Left ventricle myocardium inferior (tissue), 1 donor: ENCODE measurements at regions not wholly inside any gene's neighbourhood (a gene's known extent, or its start where the extent isn't known, plus 50 kb on each side); places are given as distances from the start of the nearest gene placed in this dataset.
"Not testable (repeated sequence)": the region's sequence is repeated elsewhere in the genome, so short reads cannot be mapped to it uniquely, and the experiment has no call there.

Experiments
- DNase-seq: peaks from one replicate; pipeline ENCODE4 v3.0.0-alpha.2; 2020
- H3K27ac ChIP-seq: fragments of 200-600 bp; replicated peaks from 2 replicates; pipeline ENCODE4 v1.8.0; 2021
- H3K27me3 ChIP-seq: fragments of 200-600 bp; 2 replicates; pipeline ENCODE4 v1.8.0; 2021; ENCODE audit warnings: low read depth
- H3K36me3 ChIP-seq: fragments of 200-600 bp; 2 replicates; pipeline ENCODE4 v1.8.0; 2021
- H3K4me1 ChIP-seq: fragments of 200-600 bp; 2 replicates; pipeline ENCODE4 v1.8.0; 2021
- H3K4me3 ChIP-seq: fragments of 200-600 bp; 2 replicates; pipeline ENCODE4 v1.8.0; 2021; ENCODE audit warnings: mild to moderate bottlenecking, moderate library complexity
- H3K9me3 ChIP-seq: fragments of 200-600 bp; replicated peaks from 2 replicates; pipeline ENCODE4 v1.8.0; 2021
- intact Hi-C: fragments of 100-400 bp; cut with micrococcal nuclease; formaldehyde crosslinking; loops from one replicate; pipeline ENCODE4 v1.11.0; 2022
- TF ChIP-seq, protein P1 (sequence below): fragments of 200-600 bp; IDR thresholded peaks from 2 replicates; pipeline ENCODE4 v1.8.0; 2021; ENCODE audit warnings: antibody characterized with exemption, mild to moderate bottlenecking, borderline replicate concordance
- donor health status: DM: no; HTN: yes; CAD: no; lungs with severe emphysema.

DNA sequence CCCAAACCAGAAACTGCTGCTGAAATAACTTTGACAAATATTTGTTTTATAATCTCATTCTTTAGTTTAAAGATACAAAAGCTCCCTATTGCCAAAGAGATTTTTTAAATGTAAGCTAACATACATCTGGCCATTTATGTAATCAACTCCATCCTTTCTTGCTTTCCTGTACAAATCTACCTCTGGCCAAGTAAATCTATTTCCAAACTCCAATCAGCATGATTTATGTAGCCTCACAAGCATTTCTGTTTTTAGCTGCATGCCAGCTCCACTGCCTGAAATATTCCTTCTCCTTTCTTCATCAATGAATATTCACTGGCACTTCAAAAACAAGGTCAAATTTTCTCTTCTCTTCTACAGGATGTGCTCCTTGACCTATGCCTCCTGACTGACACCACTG, 80.0 kb downstream of the SHOX2 start:
- no peak for DNase-seq
- Histone ChIP-seq H3K4me1 (no peaks in the 10 kb centered on the region), H3K27me3 (no peaks in the 10 kb centered on the region), H3K27ac (no peak overlapping the region), H3K9me3 (peaks cover 21% of the 10 kb centered on the region), H3K4me3 (no peak overlapping the region), H3K36me3 (no peaks in the 10 kb centered on the region)
- intact Hi-C loops = no loop called here
- TF ChIP-seq, protein P1, sequence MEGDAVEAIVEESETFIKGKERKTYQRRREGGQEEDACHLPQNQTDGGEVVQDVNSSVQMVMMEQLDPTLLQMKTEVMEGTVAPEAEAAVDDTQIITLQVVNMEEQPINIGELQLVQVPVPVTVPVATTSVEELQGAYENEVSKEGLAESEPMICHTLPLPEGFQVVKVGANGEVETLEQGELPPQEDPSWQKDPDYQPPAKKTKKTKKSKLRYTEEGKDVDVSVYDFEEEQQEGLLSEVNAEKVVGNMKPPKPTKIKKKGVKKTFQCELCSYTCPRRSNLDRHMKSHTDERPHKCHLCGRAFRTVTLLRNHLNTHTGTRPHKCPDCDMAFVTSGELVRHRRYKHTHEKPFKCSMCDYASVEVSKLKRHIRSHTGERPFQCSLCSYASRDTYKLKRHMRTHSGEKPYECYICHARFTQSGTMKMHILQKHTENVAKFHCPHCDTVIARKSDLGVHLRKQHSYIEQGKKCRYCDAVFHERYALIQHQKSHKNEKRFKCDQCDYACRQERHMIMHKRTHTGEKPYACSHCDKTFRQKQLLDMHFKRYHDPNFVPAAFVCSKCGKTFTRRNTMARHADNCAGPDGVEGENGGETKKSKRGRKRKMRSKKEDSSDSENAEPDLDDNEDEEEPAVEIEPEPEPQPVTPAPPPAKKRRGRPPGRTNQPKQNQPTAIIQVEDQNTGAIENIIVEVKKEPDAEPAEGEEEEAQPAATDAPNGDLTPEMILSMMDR = no peak

DNA sequence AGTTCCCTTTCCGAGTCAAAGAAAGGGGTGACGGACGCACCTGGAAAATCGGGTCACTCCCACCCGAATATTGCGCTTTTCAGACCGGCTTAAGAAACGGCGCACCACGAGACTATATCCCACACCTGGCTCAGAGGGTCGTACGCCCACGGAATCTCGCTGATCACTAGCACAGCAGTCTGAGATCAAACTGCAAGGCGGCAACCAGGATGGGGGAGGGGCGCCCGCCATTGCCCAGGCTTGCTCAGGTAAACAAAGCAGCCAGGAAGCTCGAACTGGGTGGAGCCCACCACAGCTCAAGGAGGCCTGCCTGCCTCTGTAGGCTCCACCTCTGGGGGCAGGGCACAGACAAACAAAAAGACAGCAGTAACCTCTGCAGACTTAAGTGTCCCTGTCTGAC, 86.3 kb downstream of the SHOX2 start:
- H3K9me3 ChIP-seq = peaks cover 31% of the 10 kb centered on the region
- H3K36me3 ChIP-seq, intact Hi-C loops, DNase-seq, H3K27ac ChIP-seq, H3K4me3 ChIP-seq, H3K4me1 ChIP-seq, H3K27me3 ChIP-seq: not testable (repeated sequence)

- TF ChIP-seq, protein P1 = no peak
- H3K27me3 ChIP-seq = no peaks in the 10 kb centered on the region
- H3K27ac ChIP-seq = no peak overlapping the region
- peaks cover 31% of the 10 kb centered on the region for H3K9me3 ChIP-seq
- H3K4me3 ChIP-seq = no peak overlapping the region
- H3K36me3 ChIP-seq = no peaks in the 10 kb centered on the region
- H3K4me1 ChIP-seq = no peaks in the 10 kb centered on the region
- no peak for DNase-seq
- intact Hi-C loops = no loop called here
These were observed 87.8 kb downstream of the SHOX2 start for GRCh38 chr3:158018462-158018861.

DNA sequence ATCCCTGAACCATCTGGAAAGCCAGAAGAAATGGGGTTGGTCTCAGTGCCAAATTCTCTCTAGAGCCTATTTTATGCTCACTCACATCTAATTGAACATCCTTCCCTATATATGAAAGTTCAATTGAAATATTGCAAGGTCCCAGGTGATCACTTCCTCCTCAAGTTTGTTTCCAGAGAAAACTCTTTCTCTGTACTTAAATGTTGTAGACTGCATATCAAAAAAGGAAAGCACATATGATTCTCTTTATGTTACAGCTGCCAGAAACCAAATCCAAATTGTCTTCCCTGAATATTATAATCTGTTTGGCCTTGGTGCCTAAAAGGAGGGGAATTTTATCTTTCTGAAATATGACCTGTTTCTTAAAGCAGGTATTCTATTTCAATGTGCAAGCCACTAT, 93.3 kb downstream of the SHOX2 start:
- intact Hi-C loops = no loop called here
- Histone ChIP-seq H3K27me3 (no peaks in the 10 kb centered on the region), H3K27ac (no peak overlapping the region), H3K4me1 (no peaks in the 10 kb centered on the region), H3K36me3 (no peaks in the 10 kb centered on the region), H3K4me3 (no peak overlapping the region), H3K9me3 (peaks cover 53% of the 10 kb centered on the region)
- TF ChIP-seq, protein P1 = no peak
- DNase-seq = no peak

DNA sequence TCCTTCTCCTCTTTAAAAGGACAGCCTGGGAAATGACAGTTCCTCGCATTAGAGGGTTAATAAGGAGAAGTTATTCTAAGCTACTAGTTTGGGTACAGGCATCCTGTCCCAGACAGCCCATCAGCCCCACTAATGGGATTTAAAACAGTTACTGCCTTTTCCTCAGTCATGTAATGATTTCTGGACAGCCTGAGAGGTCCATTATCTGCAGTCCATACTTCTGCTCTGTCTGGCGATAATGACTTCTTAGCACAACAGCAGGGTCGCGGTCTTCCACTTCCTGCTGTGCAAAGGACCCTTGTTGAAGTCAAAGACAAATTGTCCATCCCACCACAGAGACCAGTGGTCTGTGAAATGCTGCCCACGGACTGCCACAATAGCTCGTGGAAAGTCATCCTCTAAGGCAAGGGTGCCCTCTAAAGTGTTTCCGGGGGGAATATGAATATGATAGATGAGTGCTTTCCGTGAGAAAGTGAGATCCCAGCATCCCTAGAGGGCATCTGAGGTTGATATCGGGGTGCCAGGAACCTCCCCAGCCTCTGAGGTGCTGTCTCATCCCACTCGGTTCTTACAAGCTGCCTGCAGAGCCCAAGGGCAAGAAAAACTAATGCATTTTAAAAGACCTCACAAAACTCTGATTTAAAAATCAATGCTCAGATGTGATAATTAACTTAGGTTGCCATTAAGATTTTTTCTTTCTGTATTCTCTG, 100.7 kb downstream of the SHOX2 start:
- no peak for DNase-seq
- Histone ChIP-seq H3K27ac (no peak overlapping the region), H3K27me3 (no peaks in the 10 kb centered on the region), H3K36me3 (no peaks in the 10 kb centered on the region), H3K9me3 (peaks cover 23% of the 10 kb centered on the region), H3K4me1 (no peaks in the 10 kb centered on the region), H3K4me3 (no peak overlapping the region)
- TF ChIP-seq, protein P1 = no peak
- intact Hi-C loops = no loop called here

GRCh38 chr3:157999246-157999645, 107.0 kb downstream of the SHOX2 start:
- intact Hi-C loops = no loop called here
- Histone ChIP-seq H3K27me3 (no peaks in the 10 kb centered on the region), H3K4me1 (no peaks in the 10 kb centered on the region), H3K36me3 (no peaks in the 10 kb centered on the region), H3K27ac (no peak overlapping the region), H3K9me3 (peaks cover 41% of the 10 kb centered on the region), H3K4me3 (no peak overlapping the region)
- DNase-seq = no peak
- TF ChIP-seq, protein P1 = no peak
